GM12878 (cell line): ENCODE measurements at regions not wholly inside any gene's neighbourhood (a gene's known extent, or its start where the extent isn't known, plus 50 kb on each side); places are given as distances from the start of the nearest gene placed in this dataset.

Source experiments
- CHD2 ChIP-seq: IDR thresholded peaks from 2 replicates; pipeline ENCODE4 v1.6.1; 2011; ENCODE audit warnings: low read depth, low read length, improper control_type of control experiment, borderline replicate concordance
- ESRRA ChIP-seq: IDR thresholded peaks from 2 replicates; pipeline ENCODE4 v1.6.1; 2012; ENCODE audit warnings: mild to moderate bottlenecking, low read length, improper control_type of control experiment
- GATAD2B ChIP-seq: fragments of 450-650 bp; conservative IDR thresholded peaks from 2 replicates; pipeline ENCODE4 v1.6.1; 2017; ENCODE audit warnings: low read depth, mild to moderate bottlenecking, moderate library complexity
- NR2C1 ChIP-seq: fragments of 450-650 bp; IDR thresholded peaks from 2 replicates; pipeline ENCODE4 v1.6.1; 2017; ENCODE audit warnings: antibody characterized with exemption, mild to moderate bottlenecking, moderate library complexity
- POLR2AphosphoS5 ChIP-seq: IDR thresholded peaks from 2 replicates; pipeline ENCODE4 v1.6.1; 2011; ENCODE audit warnings: mild to moderate bottlenecking, low read length, inconsistent platforms
- SREBF1 ChIP-seq: IDR thresholded peaks from 2 replicates; pipeline ENCODE4 v1.6.1; 2012; ENCODE audit warnings: mild to moderate bottlenecking, low read length
- TF ChIP-seq, protein P1 (sequence below): IDR thresholded peaks from 2 replicates; pipeline ENCODE4 v1.6.1; 2012; ENCODE audit warnings: mild to moderate bottlenecking, low read depth, low read length
- TF ChIP-seq, protein P2 (sequence below): fragments of 450-650 bp; IDR thresholded peaks from 2 replicates; pipeline ENCODE4 v1.6.1; 2017; ENCODE audit warnings: mild to moderate bottlenecking
- TF ChIP-seq, protein P3 (sequence below): IDR thresholded peaks from 2 replicates; pipeline ENCODE4 v1.6.1; 2012; ENCODE audit warnings: low read depth, low read length, improper control_type of control experiment
- TF ChIP-seq, protein P4 (sequence below), 3 experiments: IDR thresholded peaks in 2 of 3; conservative IDR thresholded peaks in 1 of 3; 2 replicates each; pipeline ENCODE4 v1.5.1; 2011; ENCODE audit warnings: low read depth in 3 of 3, low read length in 3 of 3, mild to moderate bottlenecking in 3 of 3, control low read depth in 2 of 3, moderate library complexity in 2 of 3, inconsistent platforms in 1 of 3, mixed read lengths in 1 of 3; ENCODE audit not compliant: control insufficient read depth in 2 of 3, insufficient read depth in 1 of 3; ENCODE audit errors: extremely low read depth in 1 of 3
- TF ChIP-seq, protein P5 (sequence below): fragments of 450-650 bp; IDR thresholded peaks from 2 replicates; pipeline ENCODE4 v1.6.1; 2014; ENCODE audit warnings: mild to moderate bottlenecking

DNA sequence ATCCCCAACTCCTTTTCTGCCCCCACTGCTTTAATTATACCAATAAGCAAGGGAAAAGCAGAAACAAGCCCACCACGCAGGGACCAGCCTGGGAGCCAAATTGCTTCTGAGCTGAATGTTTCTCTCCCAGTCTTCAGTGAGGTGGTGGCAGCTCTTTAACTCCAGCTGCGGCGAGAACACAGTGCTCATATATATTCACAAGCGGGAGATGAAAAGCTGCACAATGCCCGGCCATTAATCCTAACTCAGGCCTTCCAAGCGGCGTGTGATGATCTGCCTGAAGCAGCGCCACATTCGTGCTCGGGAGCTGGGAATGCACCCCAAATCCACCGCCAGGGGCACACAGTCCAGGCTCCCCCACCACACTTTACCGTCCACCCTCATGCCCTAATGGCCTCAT, 203.7 kb upstream of the SDK2 start:
- no peak for TF ChIP-seq POLR2AphosphoS5
- no peak for TF ChIP-seq ESRRA
- TF ChIP-seq, protein P1, sequence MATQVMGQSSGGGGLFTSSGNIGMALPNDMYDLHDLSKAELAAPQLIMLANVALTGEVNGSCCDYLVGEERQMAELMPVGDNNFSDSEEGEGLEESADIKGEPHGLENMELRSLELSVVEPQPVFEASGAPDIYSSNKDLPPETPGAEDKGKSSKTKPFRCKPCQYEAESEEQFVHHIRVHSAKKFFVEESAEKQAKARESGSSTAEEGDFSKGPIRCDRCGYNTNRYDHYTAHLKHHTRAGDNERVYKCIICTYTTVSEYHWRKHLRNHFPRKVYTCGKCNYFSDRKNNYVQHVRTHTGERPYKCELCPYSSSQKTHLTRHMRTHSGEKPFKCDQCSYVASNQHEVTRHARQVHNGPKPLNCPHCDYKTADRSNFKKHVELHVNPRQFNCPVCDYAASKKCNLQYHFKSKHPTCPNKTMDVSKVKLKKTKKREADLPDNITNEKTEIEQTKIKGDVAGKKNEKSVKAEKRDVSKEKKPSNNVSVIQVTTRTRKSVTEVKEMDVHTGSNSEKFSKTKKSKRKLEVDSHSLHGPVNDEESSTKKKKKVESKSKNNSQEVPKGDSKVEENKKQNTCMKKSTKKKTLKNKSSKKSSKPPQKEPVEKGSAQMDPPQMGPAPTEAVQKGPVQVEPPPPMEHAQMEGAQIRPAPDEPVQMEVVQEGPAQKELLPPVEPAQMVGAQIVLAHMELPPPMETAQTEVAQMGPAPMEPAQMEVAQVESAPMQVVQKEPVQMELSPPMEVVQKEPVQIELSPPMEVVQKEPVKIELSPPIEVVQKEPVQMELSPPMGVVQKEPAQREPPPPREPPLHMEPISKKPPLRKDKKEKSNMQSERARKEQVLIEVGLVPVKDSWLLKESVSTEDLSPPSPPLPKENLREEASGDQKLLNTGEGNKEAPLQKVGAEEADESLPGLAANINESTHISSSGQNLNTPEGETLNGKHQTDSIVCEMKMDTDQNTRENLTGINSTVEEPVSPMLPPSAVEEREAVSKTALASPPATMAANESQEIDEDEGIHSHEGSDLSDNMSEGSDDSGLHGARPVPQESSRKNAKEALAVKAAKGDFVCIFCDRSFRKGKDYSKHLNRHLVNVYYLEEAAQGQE, result no peak
- no peak for TF ChIP-seq NR2C1
- TF ChIP-seq, protein P2, sequence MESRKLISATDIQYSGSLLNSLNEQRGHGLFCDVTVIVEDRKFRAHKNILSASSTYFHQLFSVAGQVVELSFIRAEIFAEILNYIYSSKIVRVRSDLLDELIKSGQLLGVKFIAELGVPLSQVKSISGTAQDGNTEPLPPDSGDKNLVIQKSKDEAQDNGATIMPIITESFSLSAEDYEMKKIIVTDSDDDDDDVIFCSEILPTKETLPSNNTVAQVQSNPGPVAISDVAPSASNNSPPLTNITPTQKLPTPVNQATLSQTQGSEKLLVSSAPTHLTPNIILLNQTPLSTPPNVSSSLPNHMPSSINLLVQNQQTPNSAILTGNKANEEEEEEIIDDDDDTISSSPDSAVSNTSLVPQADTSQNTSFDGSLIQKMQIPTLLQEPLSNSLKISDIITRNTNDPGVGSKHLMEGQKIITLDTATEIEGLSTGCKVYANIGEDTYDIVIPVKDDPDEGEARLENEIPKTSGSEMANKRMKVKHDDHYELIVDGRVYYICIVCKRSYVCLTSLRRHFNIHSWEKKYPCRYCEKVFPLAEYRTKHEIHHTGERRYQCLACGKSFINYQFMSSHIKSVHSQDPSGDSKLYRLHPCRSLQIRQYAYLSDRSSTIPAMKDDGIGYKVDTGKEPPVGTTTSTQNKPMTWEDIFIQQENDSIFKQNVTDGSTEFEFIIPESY, result no peak
- TF ChIP-seq CHD2, result no peak
- TF ChIP-seq, protein P3, sequence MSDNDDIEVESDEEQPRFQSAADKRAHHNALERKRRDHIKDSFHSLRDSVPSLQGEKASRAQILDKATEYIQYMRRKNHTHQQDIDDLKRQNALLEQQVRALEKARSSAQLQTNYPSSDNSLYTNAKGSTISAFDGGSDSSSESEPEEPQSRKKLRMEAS, result no peak
- no peak for TF ChIP-seq SREBF1
- TF ChIP-seq, protein P4, sequence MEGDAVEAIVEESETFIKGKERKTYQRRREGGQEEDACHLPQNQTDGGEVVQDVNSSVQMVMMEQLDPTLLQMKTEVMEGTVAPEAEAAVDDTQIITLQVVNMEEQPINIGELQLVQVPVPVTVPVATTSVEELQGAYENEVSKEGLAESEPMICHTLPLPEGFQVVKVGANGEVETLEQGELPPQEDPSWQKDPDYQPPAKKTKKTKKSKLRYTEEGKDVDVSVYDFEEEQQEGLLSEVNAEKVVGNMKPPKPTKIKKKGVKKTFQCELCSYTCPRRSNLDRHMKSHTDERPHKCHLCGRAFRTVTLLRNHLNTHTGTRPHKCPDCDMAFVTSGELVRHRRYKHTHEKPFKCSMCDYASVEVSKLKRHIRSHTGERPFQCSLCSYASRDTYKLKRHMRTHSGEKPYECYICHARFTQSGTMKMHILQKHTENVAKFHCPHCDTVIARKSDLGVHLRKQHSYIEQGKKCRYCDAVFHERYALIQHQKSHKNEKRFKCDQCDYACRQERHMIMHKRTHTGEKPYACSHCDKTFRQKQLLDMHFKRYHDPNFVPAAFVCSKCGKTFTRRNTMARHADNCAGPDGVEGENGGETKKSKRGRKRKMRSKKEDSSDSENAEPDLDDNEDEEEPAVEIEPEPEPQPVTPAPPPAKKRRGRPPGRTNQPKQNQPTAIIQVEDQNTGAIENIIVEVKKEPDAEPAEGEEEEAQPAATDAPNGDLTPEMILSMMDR (IDR thresholded peaks at IDR 0.05 in 2 of 3, conservative IDR thresholded peaks at IDR 0.05 in 1 of 3; ENCODE audit: control insufficient read depth in 2 of 3, extremely low read depth in 1 of 3, insufficient read depth in 1 of 3, low read depth in 3 of 3, low read length in 3 of 3), result no peak
- TF ChIP-seq, protein P5, sequence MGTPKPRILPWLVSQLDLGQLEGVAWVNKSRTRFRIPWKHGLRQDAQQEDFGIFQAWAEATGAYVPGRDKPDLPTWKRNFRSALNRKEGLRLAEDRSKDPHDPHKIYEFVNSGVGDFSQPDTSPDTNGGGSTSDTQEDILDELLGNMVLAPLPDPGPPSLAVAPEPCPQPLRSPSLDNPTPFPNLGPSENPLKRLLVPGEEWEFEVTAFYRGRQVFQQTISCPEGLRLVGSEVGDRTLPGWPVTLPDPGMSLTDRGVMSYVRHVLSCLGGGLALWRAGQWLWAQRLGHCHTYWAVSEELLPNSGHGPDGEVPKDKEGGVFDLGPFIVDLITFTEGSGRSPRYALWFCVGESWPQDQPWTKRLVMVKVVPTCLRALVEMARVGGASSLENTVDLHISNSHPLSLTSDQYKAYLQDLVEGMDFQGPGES, result no peak
- TF ChIP-seq GATAD2B, result no peak
